ENCODE measurements at regions not wholly inside any gene's neighbourhood (a gene's known extent, or its start where the extent isn't known, plus 50 kb on each side); places are given as distances from the start of the nearest gene placed in this dataset.

GRCh38 chr1:29521438-29521715 lies 285.1 kb downstream of the PTPRU start:
- no peak for TF ChIP-seq GATA2 (IDR thresholded peaks at IDR 0.05; ENCODE audit: low read depth, low read length)
- TF ChIP-seq GATA3 (IDR thresholded peaks at IDR 0.05; ENCODE audit: low read depth, low read length) = no peak

GRCh38 chr1:29520571-29521437 lies 284.5 kb downstream of the PTPRU start:
- no peak for TF ChIP-seq GATA2 (IDR thresholded peaks at IDR 0.05; ENCODE audit: low read depth, low read length)
- no peak for TF ChIP-seq GATA3 (IDR thresholded peaks at IDR 0.05; ENCODE audit: low read depth, low read length)

GRCh38 chr1:29519788-29520110 lies 283.4 kb downstream of the PTPRU start:
- no peak for TF ChIP-seq GATA2 (IDR thresholded peaks at IDR 0.05; ENCODE audit: low read depth, low read length)
- no peak for TF ChIP-seq GATA3 (IDR thresholded peaks at IDR 0.05; ENCODE audit: low read depth, low read length)

- TF ChIP-seq GATA3 (IDR thresholded peaks at IDR 0.05; ENCODE audit: low read depth, low read length) (no peak), GATA2 (IDR thresholded peaks at IDR 0.05; ENCODE audit: low read depth, low read length) (no peak)
Observed at GRCh38 chr1:29519108-29519787, 282.9 kb downstream of the PTPRU start.

GRCh38 chr1:29518183-29518835 lies 282.0 kb downstream of the PTPRU start:
- TF ChIP-seq GATA2 (IDR thresholded peaks at IDR 0.05; ENCODE audit: low read depth, low read length) (no peak), GATA3 (IDR thresholded peaks at IDR 0.05; ENCODE audit: low read depth, low read length) (no peak)

GRCh38 chr1:29517251-29518086 lies 281.1 kb downstream of the PTPRU start:
- TF ChIP-seq GATA2 (IDR thresholded peaks at IDR 0.05; ENCODE audit: low read depth, low read length) (no peak), GATA3 (IDR thresholded peaks at IDR 0.05; ENCODE audit: low read depth, low read length) (no peak)

- TF ChIP-seq GATA3 (IDR thresholded peaks at IDR 0.05; ENCODE audit: low read depth, low read length) = no peak
- no peak for TF ChIP-seq GATA2 (IDR thresholded peaks at IDR 0.05; ENCODE audit: low read depth, low read length)
Observed at GRCh38 chr1:29516063-29516820, 279.9 kb downstream of the PTPRU start.

GRCh38 chr1:29515170-29515955 lies 279.0 kb downstream of the PTPRU start:
- TF ChIP-seq GATA3 (IDR thresholded peaks at IDR 0.05; ENCODE audit: low read depth, low read length) (no peak), GATA2 (IDR thresholded peaks at IDR 0.05; ENCODE audit: low read depth, low read length) (no peak)

- TF ChIP-seq GATA3 (IDR thresholded peaks at IDR 0.05; ENCODE audit: low read depth, low read length) = no peak
- TF ChIP-seq GATA2 (IDR thresholded peaks at IDR 0.05; ENCODE audit: low read depth, low read length) = peak; percentile 52; the same call in 1 of the 2 replicates
Observed at GRCh38 chr1:29514361-29515169, 278.2 kb downstream of the PTPRU start.

- no peak for TF ChIP-seq GATA2 (IDR thresholded peaks at IDR 0.05; ENCODE audit: low read depth, low read length)
- TF ChIP-seq GATA3 (IDR thresholded peaks at IDR 0.05; ENCODE audit: low read depth, low read length) = no peak
Observed at GRCh38 chr1:29513357-29513756, 277.0 kb downstream of the PTPRU start.

GRCh38 chr1:29511436-29511835 lies 275.1 kb downstream of the PTPRU start:
- no peak for TF ChIP-seq GATA3 (IDR thresholded peaks at IDR 0.05; ENCODE audit: low read depth, low read length)

Measured in SH-SY5Y (cell line).